HG03280 (cell line): ENCODE measurements at regions not wholly inside any gene's neighbourhood (a gene's known extent, or its start where the extent isn't known, plus 50 kb on each side); places are given as distances from the start of the nearest gene placed in this dataset.
"Not testable (repeated sequence)": the region's sequence is repeated elsewhere in the genome, so short reads cannot be mapped to it uniquely, and the experiment has no call there.

Experiments used
- ATAC-seq: cut with Tn5 transposase; IDR thresholded peaks from one replicate; pipeline ENCODE4 v1.9.1; 2021; ENCODE audit warnings: mild to moderate bottlenecking, moderate library complexity; ENCODE audit not compliant: unreplicated experiment

DNA sequence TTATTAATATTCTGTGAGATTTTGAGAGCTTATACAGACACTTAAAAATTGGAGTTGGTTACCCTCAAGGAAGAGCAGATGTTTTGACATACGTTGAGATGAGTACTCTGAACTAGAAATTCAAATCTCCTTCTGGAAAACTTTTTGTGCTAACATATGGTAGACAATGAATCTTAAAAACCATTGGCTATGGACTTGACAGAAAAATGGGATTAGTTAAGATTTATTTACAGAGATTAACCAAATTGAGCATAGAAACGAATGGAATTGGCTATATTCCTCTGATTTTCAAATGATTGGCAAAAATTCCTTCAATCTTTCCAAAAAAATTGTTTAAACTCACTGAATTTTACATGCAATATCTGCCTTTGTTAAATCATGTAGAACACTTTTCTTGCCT, 1392.9 kb downstream of the BRINP3 start:
- no peak for ATAC-seq

DNA sequence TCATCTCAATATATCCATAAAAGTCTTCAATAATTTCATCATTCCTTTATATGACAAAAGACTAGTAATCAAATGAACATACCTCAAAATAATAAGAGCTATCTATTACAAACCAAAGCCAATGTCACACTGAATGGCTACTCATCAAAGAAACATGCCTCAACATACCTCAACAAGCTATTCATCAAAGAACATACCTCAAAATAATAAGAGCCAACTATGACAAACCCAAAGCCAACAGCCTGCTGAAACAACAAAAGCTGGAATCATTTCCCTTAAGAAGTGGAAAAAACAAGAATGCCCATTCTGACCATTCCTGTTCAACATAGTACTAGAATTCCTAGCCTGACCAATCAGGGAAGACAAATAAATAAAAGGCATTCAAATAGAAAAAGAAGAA, 1373.7 kb downstream of the BRINP3 start:
- ATAC-seq = no peak

- no peak for ATAC-seq
These were observed 1360.4 kb downstream of the BRINP3 start for GRCh38 chr1:189117072-189117770.

- no peak for ATAC-seq
These were observed 1355.7 kb downstream of the BRINP3 start for GRCh38 chr1:189121941-189122340.

DNA sequence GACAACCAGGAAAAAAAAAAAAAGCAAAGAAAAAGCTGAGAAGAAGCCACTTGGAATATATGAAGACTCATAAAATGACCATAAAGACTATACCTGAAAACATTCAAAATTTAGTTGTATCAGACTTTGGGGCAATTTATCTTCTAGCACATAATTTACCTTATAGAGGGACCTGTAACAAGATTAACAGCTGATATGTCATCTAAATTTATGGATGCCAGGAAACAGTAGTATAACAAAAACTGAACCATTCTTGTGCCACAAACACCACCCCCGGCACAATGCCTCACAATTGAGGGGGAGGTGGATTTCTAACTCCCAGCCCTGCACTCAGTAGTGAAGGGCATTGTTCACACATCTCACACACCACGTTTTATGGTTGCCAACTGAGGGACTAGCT, 1352.0 kb downstream of the BRINP3 start:
- ATAC-seq = no peak

DNA sequence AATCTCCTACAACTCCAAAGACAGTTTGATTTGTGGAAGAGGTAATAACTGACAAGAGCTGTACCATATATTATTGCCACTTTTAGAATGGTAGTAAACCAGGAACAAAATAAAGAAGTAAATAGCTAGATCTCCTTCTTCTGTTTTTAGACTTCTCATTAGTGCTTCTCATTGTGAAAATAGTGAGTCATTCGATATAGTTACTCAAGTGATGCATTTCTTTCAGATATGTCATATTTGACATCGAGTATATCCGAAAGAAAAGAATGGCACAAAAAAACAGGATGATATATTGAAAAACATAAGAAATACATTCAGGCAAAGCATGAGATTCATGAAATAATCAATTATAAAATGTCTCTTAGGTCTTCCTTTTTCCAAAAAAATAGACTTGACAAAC, 1346.1 kb downstream of the BRINP3 start:
- ATAC-seq = no peak

GRCh38 chr1:189139748-189140147, 1337.9 kb downstream of the BRINP3 start:
- ATAC-seq = not testable (repeated sequence)

DNA sequence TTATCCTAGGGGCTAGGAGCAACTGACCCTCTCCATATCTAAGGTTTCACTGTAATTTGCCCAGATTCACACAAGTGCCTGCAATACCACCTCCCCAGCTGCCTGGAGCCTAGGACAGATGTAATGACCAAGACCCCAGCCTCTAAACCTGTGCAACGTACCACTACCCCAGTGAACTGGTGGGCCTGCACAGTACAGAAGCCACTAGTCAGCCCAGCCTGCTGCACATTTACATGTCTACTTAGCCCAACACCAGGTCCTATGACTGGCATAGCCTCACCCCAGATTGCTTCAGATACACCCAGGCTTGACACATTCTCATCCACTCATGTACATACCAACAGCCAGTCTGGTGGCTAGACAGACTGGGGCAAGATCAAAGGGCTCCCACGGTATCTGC, 1336.6 kb downstream of the BRINP3 start:
- no peak for ATAC-seq

GRCh38 chr1:189149547-189150375, 1327.9 kb downstream of the BRINP3 start:
- ATAC-seq = no peak

DNA sequence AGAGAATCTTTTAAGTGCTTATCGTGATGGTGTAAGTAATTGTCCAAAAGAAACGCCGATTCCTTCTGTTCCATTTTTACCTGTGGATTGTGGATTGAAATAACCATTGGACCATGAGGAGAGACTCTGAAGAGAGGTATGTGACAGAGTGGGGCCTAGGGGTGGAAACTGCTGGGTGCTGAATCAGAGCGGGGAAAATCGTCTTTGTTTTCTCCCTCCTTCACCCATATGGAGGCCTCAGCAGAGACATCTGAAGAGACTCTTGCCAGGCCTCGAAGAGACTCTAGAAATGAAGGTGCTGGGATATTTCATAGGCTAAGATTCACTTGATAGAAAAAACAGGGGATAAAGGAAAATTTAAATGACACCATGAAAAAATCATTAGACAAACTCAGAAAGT, 1327.0 kb downstream of the BRINP3 start:
- ATAC-seq = no peak

DNA sequence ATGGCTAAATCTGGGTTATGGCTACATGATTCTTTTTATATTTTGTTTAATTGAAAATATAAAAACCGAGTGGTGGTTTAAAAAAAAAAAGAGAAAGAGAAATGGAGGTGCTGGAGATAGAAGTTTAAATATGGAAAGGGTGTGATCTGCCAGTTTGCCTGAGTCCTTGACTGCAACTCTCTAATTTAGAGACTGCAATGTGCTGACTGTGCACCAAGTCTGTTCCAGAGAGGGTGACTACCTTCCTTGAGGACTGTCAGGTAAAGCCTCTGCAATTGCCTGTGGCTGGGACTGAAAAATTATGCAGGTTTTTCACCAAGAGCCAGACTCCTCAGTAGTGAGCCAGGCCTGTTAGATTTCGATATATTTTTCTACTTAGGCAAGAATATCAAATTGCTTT, 1326.3 kb downstream of the BRINP3 start:
- no peak for ATAC-seq

GRCh38 chr1:189152685-189153084, 1325.0 kb downstream of the BRINP3 start:
- ATAC-seq = no peak

DNA sequence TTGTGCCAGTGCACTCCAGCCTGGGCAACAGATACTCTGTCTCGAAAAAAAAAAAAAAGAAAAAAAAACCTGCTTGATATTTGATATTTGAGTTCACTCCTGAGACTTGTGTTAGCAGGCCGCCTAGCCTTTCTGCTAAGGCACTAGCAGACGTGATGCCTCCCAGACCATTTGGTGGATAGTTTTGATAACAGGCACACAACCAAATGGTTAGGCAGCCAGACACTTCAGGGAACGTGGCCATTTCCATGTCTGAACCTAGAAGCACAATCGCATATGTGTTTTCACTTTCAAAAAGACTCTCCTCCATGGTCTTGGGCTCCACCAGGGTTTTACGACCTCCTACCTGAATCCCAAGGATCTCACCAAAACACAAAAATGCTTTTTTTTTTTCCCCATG, 1319.5 kb downstream of the BRINP3 start:
- ATAC-seq = no peak

- ATAC-seq = no peak
These were observed 1301.8 kb downstream of the BRINP3 start for GRCh38 chr1:189175889-189176288.

- no peak for ATAC-seq
These were observed 1297.6 kb downstream of the BRINP3 start for GRCh38 chr1:189180057-189180456.

- no peak for ATAC-seq
These were observed 1292.6 kb downstream of the BRINP3 start for GRCh38 chr1:189185097-189185496.

DNA sequence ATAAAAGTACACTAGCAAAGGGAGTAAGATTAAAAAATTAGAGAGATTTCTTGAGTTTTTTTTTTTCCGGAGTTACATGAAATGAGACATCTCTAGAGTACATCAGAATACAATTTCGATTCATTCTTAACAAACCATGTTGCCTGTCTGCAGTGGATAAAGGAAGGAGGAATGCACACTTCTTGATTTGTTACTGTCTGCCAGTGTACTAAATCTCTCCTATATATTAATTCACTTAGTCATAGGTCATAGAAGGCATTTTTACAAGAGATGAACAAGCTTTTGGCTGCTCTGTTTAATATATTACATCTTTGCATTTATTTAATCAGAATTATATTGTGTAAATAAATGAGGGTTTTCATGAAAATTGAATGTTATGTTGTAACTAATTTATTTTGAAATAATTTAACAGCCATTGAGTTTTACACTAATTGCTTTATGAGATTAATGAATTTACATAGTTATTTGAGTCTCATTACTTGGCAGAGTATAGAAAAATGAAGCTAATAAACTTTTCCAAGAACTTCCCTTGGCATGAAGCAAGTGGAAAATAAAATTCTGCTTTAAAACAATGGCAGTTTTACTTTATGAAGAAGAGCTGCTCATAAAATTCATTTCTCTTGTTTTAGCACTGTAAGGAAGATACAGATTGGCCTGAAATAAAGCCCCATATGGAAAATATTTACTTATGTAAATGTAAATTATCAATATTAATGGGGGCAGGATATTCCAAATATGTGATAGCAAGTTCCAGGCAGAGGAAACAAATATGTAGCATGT, 1284.7 kb downstream of the BRINP3 start:
- no peak for ATAC-seq

DNA sequence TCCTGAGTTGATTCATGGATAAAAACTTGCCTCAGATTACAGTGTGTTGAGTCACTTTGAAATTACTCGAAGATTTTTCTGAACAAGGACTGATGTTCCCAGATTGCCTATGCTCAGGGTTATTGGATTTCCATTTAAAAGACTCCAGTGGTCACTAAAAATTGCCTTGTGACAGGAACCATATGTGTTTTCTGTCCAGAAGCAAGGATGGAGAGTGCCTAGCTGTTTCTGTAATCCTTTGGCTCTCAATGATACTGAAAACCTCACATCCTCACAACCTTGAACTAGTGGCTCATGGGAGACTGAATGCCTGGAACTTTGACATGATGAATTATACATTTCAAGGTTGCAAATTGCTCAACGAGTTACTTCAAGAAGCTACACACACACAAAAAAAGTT, 1271.8 kb downstream of the BRINP3 start:
- no peak for ATAC-seq

DNA sequence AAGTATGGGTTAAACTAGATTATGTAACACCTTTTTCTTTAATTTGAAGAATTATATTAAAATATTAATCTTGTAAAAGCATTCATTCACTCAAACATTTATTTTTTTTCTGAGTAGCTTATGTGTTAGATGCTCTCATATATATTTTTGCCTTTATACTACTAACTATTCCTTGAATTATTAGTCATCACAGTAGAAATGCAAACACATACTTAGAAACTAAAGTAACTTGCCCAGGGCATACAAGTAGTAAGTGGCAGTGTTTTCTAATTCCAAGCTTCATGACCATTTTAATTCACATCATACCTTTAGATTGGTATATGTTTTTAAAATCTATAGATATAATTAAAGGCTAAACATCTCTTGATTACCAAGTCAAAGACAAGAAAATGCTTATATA, 1271.0 kb downstream of the BRINP3 start:
- no peak for ATAC-seq

- ATAC-seq = no peak
These were observed 1265.9 kb downstream of the BRINP3 start for GRCh38 chr1:189211742-189212141.

- ATAC-seq = no peak
These were observed 1265.1 kb downstream of the BRINP3 start for GRCh38 chr1:189212606-189213005.

GRCh38 chr1:189216886-189217285, 1260.8 kb downstream of the BRINP3 start:
- no peak for ATAC-seq
